Stimulated activated naive CD8-positive, alpha-beta T cell treated with anti-CD3 and anti-CD28 coated beads, Interleukin-15, Interleukin-2, amounts not matched to agents 100 U/mL and 50 U/mL, for 24 hours (primary cell): ENCODE measurements at regions not wholly inside any gene's neighbourhood (a gene's known extent, or its start where the extent isn't known, plus 50 kb on each side); places are given as distances from the start of the nearest gene placed in this dataset.
A peak's percentile ranks its signal among the peaks of the same experiment; 100 is the strongest.
"Not testable (repeated sequence)": the region's sequence is repeated elsewhere in the genome, so short reads cannot be mapped to it uniquely, and the experiment has no call there.

ENCODE experiments used
- ATAC-seq: fragments of 150-1000 bp; cut with Tn5 transposase; one replicate; pipeline ENCODE4 v1.10.0; 2021
- DNase-seq: peaks from one replicate; pipeline ENCODE4 v3.0.0; 2021

GRCh38 chr9:41771693-41772092 is 357.5 kb downstream of the CNTNAP3B start:
- not testable (repeated sequence) for DNase-seq, ATAC-seq

GRCh38 chr9:41754822-41755221 is 374.4 kb downstream of the CNTNAP3B start:
- DNase-seq, ATAC-seq: not testable (repeated sequence)

- not testable (repeated sequence) for DNase-seq, ATAC-seq
Measured at GRCh38 chr9:41754403-41754802, 374.8 kb downstream of the CNTNAP3B start.

- not testable (repeated sequence) for DNase-seq, ATAC-seq
Measured at GRCh38 chr9:41741897-41742296, 387.3 kb downstream of the CNTNAP3B start.

DNA sequence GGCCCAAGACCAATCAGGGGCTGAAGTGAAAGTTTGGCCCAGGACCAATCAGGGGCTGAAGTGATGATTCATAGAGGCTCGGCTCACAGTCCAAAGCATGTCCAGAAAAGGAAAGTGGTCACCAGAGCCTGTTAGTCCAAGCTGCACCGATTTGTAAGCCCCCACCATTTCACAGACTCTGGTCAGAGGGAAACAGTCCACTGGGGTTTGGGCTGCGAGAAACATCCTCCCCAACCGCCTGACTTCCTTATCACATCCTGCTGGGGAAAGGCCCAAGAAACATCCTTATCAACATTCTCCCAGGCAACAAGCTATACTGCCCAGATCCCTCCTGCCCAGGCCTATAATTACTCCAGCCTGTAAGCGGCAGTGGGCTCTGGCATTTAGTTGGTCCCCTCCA is 388.1 kb downstream of the CNTNAP3B start:
- not testable (repeated sequence) for ATAC-seq, DNase-seq

GRCh38 chr9:41738681-41739080 is 390.5 kb downstream of the CNTNAP3B start:
- DNase-seq, ATAC-seq: not testable (repeated sequence)

GRCh38 chr9:41699190-41699589 is 430.0 kb downstream of the CNTNAP3B start:
- not testable (repeated sequence) for ATAC-seq, DNase-seq

- not testable (repeated sequence) for ATAC-seq, DNase-seq
Measured at GRCh38 chr9:41697080-41697479, 432.1 kb downstream of the CNTNAP3B start.

DNA sequence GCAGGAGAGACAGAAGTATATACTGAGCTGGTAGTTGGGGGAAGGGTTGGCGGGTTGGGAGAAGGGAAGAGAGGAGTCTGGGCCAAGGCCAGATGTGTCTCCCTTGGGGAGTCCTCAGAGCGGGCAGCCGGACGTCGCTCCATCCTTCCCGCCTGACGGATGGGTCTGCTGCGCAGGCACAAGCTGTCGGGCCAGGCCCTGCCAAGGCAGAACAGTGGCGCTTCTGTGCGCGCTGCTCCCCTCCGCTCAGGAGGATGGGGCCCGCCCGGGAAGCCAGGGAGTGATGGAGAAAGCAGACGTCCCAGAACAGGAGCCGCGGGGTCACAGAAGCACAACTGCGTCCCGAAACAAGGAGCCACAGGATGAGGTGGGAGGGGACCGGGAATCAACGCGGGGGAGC is 449.9 kb downstream of the CNTNAP3B start:
- not testable (repeated sequence) for DNase-seq, ATAC-seq

DNA sequence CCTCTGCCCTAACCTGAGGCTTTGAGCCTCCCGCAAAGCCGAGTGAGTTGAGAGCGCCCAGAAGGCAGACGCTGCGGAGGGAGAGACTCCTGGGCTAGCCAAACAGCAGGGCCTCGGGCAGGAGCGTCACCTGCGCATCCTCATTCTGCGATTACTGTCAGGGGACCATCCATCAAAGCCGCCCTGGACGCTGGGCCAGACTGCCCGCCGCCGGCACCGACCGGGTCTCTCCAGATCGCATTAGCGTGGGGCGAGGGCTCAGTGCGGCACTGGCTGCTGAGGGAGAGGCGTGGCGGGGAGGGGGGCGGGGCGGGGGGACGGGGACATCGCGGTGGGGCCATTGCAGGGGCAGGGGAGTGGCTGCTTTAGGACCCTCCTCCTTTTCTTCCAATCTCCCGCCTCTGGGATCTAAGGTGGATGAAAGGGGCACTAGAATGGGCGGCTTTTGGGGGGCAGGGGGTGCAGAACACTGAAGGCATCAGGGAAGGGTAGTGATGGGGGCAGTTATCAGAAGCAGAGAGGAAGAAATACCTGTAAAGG is 465.7 kb downstream of the CNTNAP3B start:
- DNase-seq, ATAC-seq: not testable (repeated sequence)

DNA sequence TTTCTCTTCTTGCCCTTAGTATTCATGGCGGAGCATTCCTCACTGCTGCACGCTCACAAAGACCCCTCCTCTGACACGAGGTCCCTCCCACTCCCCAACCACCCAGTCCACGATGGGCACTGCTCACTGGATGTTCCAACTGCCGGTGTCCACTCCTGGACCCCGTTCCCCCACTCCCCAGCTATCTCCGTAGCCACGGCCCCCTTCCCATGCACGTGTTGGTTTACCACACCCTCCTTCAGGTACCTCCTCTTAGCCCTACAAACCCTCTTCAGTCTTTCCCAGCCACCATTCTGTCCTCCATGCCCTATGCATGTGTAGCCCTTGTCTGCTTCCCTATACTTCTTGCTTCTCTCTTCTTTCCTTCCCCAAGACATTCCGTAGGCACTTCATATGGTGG is 469.6 kb upstream of the ZNG1F start:
- not testable (repeated sequence) for ATAC-seq, DNase-seq

DNA sequence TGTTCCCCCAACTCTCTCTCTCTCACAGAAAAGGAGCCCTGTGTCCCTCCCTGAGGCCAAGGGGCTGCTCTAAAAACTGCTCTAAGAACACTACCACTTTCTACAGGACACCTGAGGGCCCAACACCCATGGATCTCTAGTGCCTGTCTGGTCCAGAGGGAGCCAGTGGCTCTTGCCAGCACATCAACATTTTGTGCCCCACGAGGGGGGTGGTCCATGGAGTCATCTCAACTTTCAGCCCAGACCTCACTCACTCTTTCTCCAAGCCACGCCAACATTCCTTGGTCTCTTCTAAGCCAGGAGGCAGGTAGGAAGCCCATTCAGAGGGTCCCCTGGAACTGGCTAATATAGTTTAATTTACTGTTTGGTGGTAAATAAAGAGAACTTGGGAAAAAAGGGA is 469.0 kb upstream of the ZNG1F start:
- DNase-seq, ATAC-seq: not testable (repeated sequence)

DNA sequence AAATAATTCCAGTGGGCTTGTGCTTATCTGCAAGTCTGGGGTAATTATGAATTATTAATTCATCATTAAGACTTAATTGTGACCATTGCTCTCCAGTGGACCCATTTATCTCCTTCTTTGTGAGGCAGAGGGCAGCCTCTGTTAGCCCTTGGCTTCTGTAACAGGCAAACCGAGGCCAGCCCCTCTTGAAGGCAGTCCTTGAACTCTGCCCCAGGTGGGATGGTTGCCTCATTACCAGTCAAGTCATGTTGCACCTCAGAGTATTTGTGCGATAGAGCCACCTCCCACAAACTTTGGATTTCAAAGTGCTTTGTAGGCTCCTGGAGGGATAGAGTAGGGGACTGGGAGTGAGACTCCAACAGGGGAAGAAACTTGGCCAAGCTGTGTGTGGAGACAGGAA is 468.0 kb upstream of the ZNG1F start:
- not testable (repeated sequence) for ATAC-seq, DNase-seq

GRCh38 chr9:41655071-41655554 is 466.0 kb upstream of the ZNG1F start:
- not testable (repeated sequence) for ATAC-seq
- peak; percentile 16 for DNase-seq

- DNase-seq = not testable (repeated sequence)
Measured at GRCh38 chr9:41654349-41654748, 465.2 kb upstream of the ZNG1F start.

DNA sequence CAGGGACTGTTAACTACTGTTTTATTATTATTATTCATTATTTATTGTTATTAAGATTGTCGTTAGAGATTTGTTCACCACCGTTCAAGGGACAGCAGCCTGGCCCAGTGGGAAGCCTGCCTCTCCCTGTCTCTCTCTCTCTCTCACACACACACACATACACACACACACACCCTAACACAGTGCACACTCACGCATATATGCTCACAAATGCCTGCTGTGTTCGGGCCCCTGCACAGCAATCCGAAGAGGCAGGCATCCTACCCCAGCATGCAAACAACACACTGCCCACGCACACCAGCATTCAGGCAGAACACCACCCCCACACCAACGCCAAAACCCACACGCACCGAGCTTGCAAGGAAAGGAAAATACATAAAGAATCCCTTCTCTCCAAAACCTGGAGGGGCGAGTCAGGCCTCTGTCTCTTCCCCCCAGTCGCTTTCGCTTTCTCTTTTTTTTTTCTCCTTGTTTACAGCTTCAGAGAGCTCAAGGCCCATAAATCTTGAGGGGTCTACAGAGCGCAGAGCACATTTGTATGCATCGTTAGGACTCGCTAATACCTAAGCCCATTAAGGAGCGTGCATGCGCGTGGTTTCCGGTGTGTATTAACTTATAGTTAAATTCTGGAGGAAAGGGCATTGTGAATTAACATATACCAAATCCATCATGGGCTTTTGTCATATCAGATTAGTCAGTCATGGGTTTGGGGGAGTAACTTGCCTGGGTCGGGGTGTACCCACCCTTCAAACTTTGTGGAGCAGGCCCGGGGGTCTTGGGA is 464.6 kb upstream of the ZNG1F start:
- DNase-seq = not testable (repeated sequence)

More at GRCh38 chr9:41654349-41654748, 465.2 kb upstream of the ZNG1F start:
- not testable (repeated sequence) for ATAC-seq

GRCh38 chr9:41652800-41653199 is 463.7 kb upstream of the ZNG1F start:
- not testable (repeated sequence) for ATAC-seq, DNase-seq

More for the DNA sequence above, 464.6 kb upstream of the ZNG1F start:
- ATAC-seq = not testable (repeated sequence)

- ATAC-seq, DNase-seq: not testable (repeated sequence)
Measured at GRCh38 chr9:41652100-41652713, 463.1 kb upstream of the ZNG1F start.

DNA sequence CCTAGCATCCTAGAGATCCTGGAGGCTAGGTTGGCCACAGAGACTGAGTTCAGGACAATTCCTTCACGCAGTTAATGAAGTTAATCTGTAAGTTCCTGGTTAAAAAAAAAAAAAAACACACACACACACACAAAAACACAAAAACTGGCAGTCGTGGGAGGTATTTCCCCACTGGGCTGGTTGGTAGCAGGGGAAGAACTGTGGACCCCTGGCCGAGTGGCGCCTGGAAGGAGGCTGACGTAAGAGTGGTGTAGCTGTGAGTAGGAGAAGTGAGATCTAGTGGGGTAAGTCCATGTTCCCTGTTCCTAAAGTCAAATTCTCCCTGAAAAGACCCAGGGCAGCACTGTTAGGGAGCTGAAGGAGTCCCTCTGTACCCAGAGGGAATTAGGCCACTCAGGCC is 461.0 kb upstream of the ZNG1F start:
- DNase-seq = not testable (repeated sequence)

DNA sequence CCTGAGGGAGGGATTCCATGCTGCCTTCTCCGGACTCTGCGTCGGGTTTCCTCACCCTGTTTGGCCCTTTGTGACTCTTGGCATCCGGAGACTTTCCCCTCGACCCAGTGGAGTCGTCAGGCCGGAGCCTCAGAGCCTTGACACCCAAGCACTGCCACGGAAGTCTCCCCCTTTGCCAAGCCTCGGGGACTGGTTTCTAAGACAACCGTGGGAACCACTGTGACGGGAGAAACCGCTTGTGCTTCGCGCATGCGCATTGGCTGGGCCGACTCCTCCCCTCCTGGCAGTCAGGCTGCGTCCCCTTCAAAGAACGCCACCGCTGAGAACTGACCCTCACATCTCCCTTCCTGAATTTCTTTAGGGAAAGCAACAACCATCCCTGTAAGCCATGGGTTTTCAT is 459.4 kb upstream of the ZNG1F start:
- DNase-seq, ATAC-seq: not testable (repeated sequence)

More for the DNA sequence above, 461.0 kb upstream of the ZNG1F start:
- not testable (repeated sequence) for ATAC-seq

DNA sequence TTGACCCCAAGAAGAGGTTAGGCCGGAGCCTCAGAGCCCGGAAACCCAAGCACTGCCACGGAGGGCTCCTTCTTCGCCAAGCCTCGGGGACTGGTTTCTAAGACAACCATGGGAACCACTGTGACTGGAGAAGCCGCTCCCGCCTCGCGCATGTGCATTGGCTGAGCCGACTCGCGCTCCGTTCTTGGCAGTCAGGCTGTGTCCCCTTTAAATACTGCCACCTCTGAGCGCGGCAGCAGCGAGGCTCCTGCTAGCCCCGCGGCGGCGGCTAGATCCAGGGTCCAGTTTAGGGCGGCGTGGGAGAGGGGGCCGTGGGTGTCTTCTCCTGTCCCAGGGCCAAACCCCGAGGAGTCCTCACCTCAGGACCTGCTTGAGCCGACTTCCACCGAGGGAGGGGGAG is 457.1 kb upstream of the ZNG1F start:
- not testable (repeated sequence) for ATAC-seq

DNA sequence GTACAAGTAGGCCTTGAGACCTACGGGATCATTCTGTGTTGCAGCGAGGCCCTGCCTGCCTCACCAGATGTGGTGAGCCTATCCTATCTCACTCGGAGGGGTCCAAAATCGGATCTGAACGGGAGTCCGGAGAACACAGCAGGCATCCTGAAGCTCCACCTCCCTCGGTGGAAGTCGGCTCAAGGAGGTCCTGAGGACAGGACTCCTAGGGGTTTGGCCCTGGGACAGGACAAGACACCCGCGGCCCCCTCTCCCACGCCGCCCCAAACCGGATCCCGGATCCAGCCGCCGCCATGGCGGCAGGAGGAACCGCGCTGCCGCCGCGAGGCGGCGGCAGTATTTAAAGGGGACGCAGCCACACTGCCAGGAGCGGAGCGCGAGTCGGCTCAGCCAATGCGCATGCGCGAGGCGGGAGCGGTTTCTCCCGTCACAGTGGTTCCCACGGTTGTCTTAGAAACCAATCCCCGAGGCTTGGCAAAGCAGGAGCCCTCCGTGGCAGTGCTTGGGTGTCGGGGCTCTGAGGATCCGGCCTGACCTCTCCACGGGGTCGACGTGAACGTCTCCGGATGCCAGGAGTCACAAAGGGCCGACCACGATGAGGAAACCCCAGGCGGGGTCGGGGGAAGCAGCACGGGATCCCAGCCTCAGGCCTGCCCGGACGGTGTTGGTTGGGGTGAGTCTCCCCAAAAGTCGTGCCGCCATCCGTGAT is 454.6 kb upstream of the ZNG1F start:
- ATAC-seq, DNase-seq: not testable (repeated sequence)

More for the DNA sequence above, 457.1 kb upstream of the ZNG1F start:
- DNase-seq = not testable (repeated sequence)
